Kidney (tissue), 13 donors: ENCODE measurements at regions not wholly inside any gene's neighbourhood (a gene's known extent, or its start where the extent isn't known, plus 50 kb on each side); places are given as distances from the start of the nearest gene placed in this dataset.
A peak's percentile ranks its signal among the peaks of the same experiment; 100 is the strongest.

Experiments
- DNase-seq, 5 donors: peaks; one replicate each; pipeline ENCODE4 v3.0.0-alpha.2; 2013 to 2020
- FAIRE-seq: peaks from 2 replicates; lab custom pipeline; 2012; peaks lifted over from hg19 to GRCh38; lab: Jason Lieb, UNC
- H3K27ac ChIP-seq, 2 donors: one replicate each; pipeline ENCODE4 v1.7.0; 2013; ENCODE audit warnings: low read depth in 2 of 2, low read length in 2 of 2, inconsistent platforms in 1 of 2
- H3K27me3 ChIP-seq: one replicate; pipeline ENCODE4 v1.7.1; 2013; ENCODE audit warnings: low read length, inconsistent platforms; ENCODE audit not compliant: control insufficient read depth, insufficient read depth
- H3K36me3 ChIP-seq, 3 donors: one replicate each; pipeline versions ENCODE4 v1.7.0 to v1.7.1; 2013; ENCODE audit warnings: low read length in 3 of 3, control low read depth in 1 of 3, inconsistent platforms in 1 of 3; ENCODE audit not compliant: insufficient read depth in 3 of 3, control insufficient read depth in 2 of 3
- H3K4me1 ChIP-seq, 3 donors: one replicate each; pipeline versions ENCODE4 v1.7.0 to v1.7.1; 2013; ENCODE audit warnings: low read length in 3 of 3, inconsistent platforms in 1 of 3, low read depth in 1 of 3; ENCODE audit not compliant: control insufficient read depth in 2 of 3, insufficient read depth in 2 of 3
- H3K4me3 ChIP-seq, 3 donors: one replicate each; pipeline versions ENCODE4 v1.7.0 to v1.8.1; 2013; ENCODE audit warnings: low read length in 3 of 3, control low read depth in 1 of 3, inconsistent platforms in 1 of 3
- H3K9ac ChIP-seq, 3 donors: one replicate each; pipeline versions ENCODE4 v1.7.0 to v1.7.1; 2013; ENCODE audit warnings: low read length in 3 of 3, control low read depth in 1 of 3, inconsistent platforms in 1 of 3
- H3K9me3 ChIP-seq, 3 donors: one replicate each; pipeline versions ENCODE4 v1.7.0 to v1.7.1; 2013; ENCODE audit warnings: low read length in 3 of 3, control low read depth in 1 of 3, inconsistent platforms in 1 of 3; ENCODE audit not compliant: control insufficient read depth in 2 of 3, insufficient read depth in 1 of 3
- CTCF ChIP-seq: IDR thresholded peaks from 3 replicates; pipeline ENCODE4 v1.5.1; 2012; ENCODE audit warnings: mild to moderate bottlenecking, moderate library complexity, borderline replicate concordance; ENCODE audit not compliant: insufficient read depth; ENCODE audit errors: extremely low read depth
- intact Hi-C: fragments of 100-400 bp; cut with DNase I; formaldehyde crosslinking; loops from one replicate; pipeline ENCODE4 v1.11.1; 2022
- donor health status: control.
- donor health status: control.
- donor health status: control.
- donor health status: control.
- donor health status: control.
- donor health status: DM: yes; HTN: yes; CAD: no.
- donor health status: Normal renal cell carcinoma (clear cell type).

- Histone ChIP-seq H3K9ac (no peak overlapping the region), H3K27me3 (no peaks in the 10 kb centered on the region), H3K36me3 (no peaks in the 10 kb centered on the region), H3K4me3 (no peak overlapping the region), H3K9me3 (no peaks in the 10 kb centered on the region), H3K27ac (no peak overlapping the region), H3K4me1 (peaks cover 0 to 7% (median 3%) of the 10 kb centered on the region in 3 donors)
- TF ChIP-seq CTCF = no peak
- DNase-seq (peak in 1 of 5 donors; percentile 39), FAIRE-seq (no peak)
- intact Hi-C loops = no loop called here
These were observed 67.7 kb upstream of the TNRC6C start for GRCh38 chr17:77890771-77891170.

DNA sequence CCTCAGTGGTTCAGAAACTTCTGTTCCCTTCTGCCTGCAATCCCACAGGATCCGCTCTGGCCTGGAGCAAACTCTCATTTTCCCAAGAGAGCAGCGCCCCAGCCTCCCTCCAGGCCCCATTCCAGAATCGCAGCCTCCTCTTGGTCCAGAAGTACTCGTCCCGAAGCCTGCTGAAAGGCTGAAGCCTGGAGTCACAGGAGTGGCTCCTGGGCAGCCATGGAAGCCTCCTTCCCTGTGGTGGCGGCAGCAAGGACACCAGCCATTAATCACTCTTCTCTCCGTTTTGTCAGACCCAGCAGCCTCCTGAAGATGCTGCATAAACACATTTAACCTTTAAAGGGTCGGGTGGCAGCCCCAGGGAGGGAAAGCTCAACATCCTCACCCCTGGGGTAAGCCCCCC, 66.9 kb upstream of the TNRC6C start:
- TF ChIP-seq CTCF = no peak
- Histone ChIP-seq H3K4me1 (peaks cover 0 to 7% (median 3%) of the 10 kb centered on the region in 3 donors), H3K36me3 (no peaks in the 10 kb centered on the region), H3K27me3 (no peaks in the 10 kb centered on the region), H3K9me3 (no peaks in the 10 kb centered on the region), H3K27ac (no peak overlapping the region), H3K9ac (no peak overlapping the region), H3K4me3 (no peak overlapping the region)
- DNase-seq (peak in 1 of 5 donors; percentile 30), FAIRE-seq (no peak)
- intact Hi-C loops = no loop called here

- H3K4me3 ChIP-seq = no peak overlapping the region
- H3K27me3 ChIP-seq = no peaks in the 10 kb centered on the region
- DNase-seq (peak in 1 of 5 donors; percentile 30), FAIRE-seq (no peak)
- H3K27ac ChIP-seq = no peak overlapping the region
- no peaks in the 10 kb centered on the region for H3K36me3 ChIP-seq
- H3K9me3 ChIP-seq = no peaks in the 10 kb centered on the region
- no peak overlapping the region for H3K9ac ChIP-seq
- peaks cover 0 to 7% (median 3%) of the 10 kb centered on the region in 3 donors for H3K4me1 ChIP-seq
- intact Hi-C loops = no loop called here
- TF ChIP-seq CTCF = no peak
These were observed 66.5 kb upstream of the TNRC6C start for GRCh38 chr17:77892031-77892430.

GRCh38 chr17:77892469-77893143, 65.9 kb upstream of the TNRC6C start:
- Histone ChIP-seq H3K27me3 (no peaks in the 10 kb centered on the region), H3K27ac (no peak overlapping the region), H3K9ac (no peak overlapping the region), H3K36me3 (no peaks in the 10 kb centered on the region), H3K4me1 (peaks cover 0 to 7% (median 3%) of the 10 kb centered on the region in 3 donors), H3K4me3 (no peak overlapping the region), H3K9me3 (no peaks in the 10 kb centered on the region)
- intact Hi-C loops = no loop called here
- TF ChIP-seq CTCF = no peak
- FAIRE-seq = no peak
- peak in 1 of 5 donors; percentile 69 for DNase-seq
